ENCODE measurements at regions not wholly inside any gene's neighbourhood (a gene's known extent, or its start where the extent isn't known, plus 50 kb on each side); places are given as distances from the start of the nearest gene placed in this dataset.

- TF ChIP-seq ZFP30 (CRISPR knock-in tag; IDR thresholded peaks at IDR 0.05) = no peak
- TF ChIP-seq CSDC2 (CRISPR knock-in tag; IDR thresholded peaks at IDR 0.05) = no peak
- no peak for TF ChIP-seq PATZ1 (CRISPR knock-in tag; IDR thresholded peaks at IDR 0.05; ENCODE audit: borderline replicate concordance)
- no peak for TF ChIP-seq OSR1 (CRISPR knock-in tag; IDR thresholded peaks at IDR 0.05)
- TF ChIP-seq ISL1 (CRISPR knock-in tag; IDR thresholded peaks at IDR 0.05) = no peak
- no peak for TF ChIP-seq RARB (CRISPR knock-in tag; IDR thresholded peaks at IDR 0.05)
- no peak for TF ChIP-seq PPARA (CRISPR knock-in tag; IDR thresholded peaks at IDR 0.05; ENCODE audit: borderline replicate concordance)
- no peak for TF ChIP-seq ZNF70 (CRISPR knock-in tag; IDR thresholded peaks at IDR 0.05)
- no peak for TF ChIP-seq ZFP3 (CRISPR knock-in tag; IDR thresholded peaks at IDR 0.05)
- no peak for TF ChIP-seq ZC3H10 (CRISPR knock-in tag; IDR thresholded peaks at IDR 0.05)
- no peak for TF ChIP-seq SNAI2 (CRISPR knock-in tag; IDR thresholded peaks at IDR 0.05)
- no peak for TF ChIP-seq ARNTL (CRISPR knock-in tag; IDR thresholded peaks at IDR 0.05; ENCODE audit: borderline replicate concordance, low read depth)
Observed at GRCh38 chr1:188988589-188988988, 1489.1 kb downstream of the BRINP3 start.

All from SK-N-SH treated with all-trans-retinoic acid at 6 μM for 48 hours (cell line).